Neural progenitor cell (in vitro differentiated cells): ENCODE measurements at regions not wholly inside any gene's neighbourhood (a gene's known extent, or its start where the extent isn't known, plus 50 kb on each side); places are given as distances from the start of the nearest gene placed in this dataset.

Experiments
- DNase-seq: peaks from one replicate; pipeline ENCODE4 v3.0.0-alpha.2; 2016; ENCODE audit warnings: low spot score
- H2AFZ ChIP-seq: fragments of 200-600 bp; sonication (generic); replicated peaks from 2 replicates; pipeline ENCODE4 v1.6.1; 2016; ENCODE audit warnings: antibody characterized with exemption
- H3F3A ChIP-seq: fragments of 200-600 bp; sonication (generic); 2 replicates; pipeline ENCODE4 v1.6.1; 2016; ENCODE audit warnings: antibody characterized with exemption, low read depth
- H3K27ac ChIP-seq: fragments of 200-600 bp; sonication (generic); 2 replicates; pipeline ENCODE4 v1.5.1; 2016; ENCODE audit warnings: mild to moderate bottlenecking
- H3K27me3 ChIP-seq: fragments of 200-600 bp; sonication (generic); 2 replicates; pipeline ENCODE4 v1.6.1; 2016; ENCODE audit warnings: mild to moderate bottlenecking, moderate library complexity
- H3K36me3 ChIP-seq: fragments of 200-600 bp; sonication (generic); 2 replicates; pipeline ENCODE4 v1.5.1; 2016
- H3K4me1 ChIP-seq: fragments of 200-600 bp; sonication (generic); 2 replicates; pipeline ENCODE4 v1.6.1; 2016; ENCODE audit warnings: mixed run types
- H3K4me2 ChIP-seq: fragments of 200-600 bp; sonication (generic); 2 replicates; pipeline ENCODE4 v1.6.1; 2016
- H3K4me3 ChIP-seq: fragments of 200-600 bp; sonication (generic); 2 replicates; pipeline ENCODE4 v1.5.1; 2016
- H3K79me2 ChIP-seq: fragments of 200-600 bp; sonication (generic); 2 replicates; pipeline ENCODE4 v1.6.1; 2016; ENCODE audit warnings: low read depth
- H3K9ac ChIP-seq: fragments of 200-600 bp; sonication (generic); 2 replicates; pipeline ENCODE4 v1.6.1; 2016
- H3K9me3 ChIP-seq: fragments of 200-600 bp; sonication (generic); 2 replicates; pipeline ENCODE4 v1.5.1; 2016; ENCODE audit warnings: low read depth
- H4K20me1 ChIP-seq: fragments of 200-600 bp; sonication (generic); 2 replicates; pipeline ENCODE4 v1.6.1; 2016; ENCODE audit warnings: low read depth
- H3K27ac Mint-ChIP-seq: 3 replicates; pipeline ENCODE4 v1.8.0; 2021; ENCODE audit warnings: mixed read lengths
- H3K27me3 Mint-ChIP-seq: 2 replicates; pipeline ENCODE4 v1.8.0; 2022; ENCODE audit warnings: low read depth, mild to moderate bottlenecking, inconsistent platforms, moderate library complexity, mixed read lengths; ENCODE audit not compliant: insufficient read depth
- H3K36me3 Mint-ChIP-seq: 3 replicates; pipeline ENCODE4 v1.8.0; 2021; ENCODE audit warnings: mixed read lengths
- H3K4me1 Mint-ChIP-seq: 3 replicates; pipeline ENCODE4 v1.8.0; 2021; ENCODE audit warnings: mixed read lengths
- H3K4me3 Mint-ChIP-seq: 3 replicates; pipeline ENCODE4 v1.8.0; 2021; ENCODE audit warnings: mild to moderate bottlenecking, moderate library complexity, mixed read lengths
- H3K9me3 Mint-ChIP-seq: 3 replicates; pipeline ENCODE4 v1.8.0; 2020; ENCODE audit warnings: mixed read lengths
- CTCF ChIP-seq: fragments of 200-600 bp; sonication (generic); IDR thresholded peaks from 2 replicates; pipeline ENCODE4 v1.5.1; 2017; ENCODE audit warnings: antibody characterized with exemption, mild to moderate bottlenecking
- EZH2 ChIP-seq: fragments of 200-600 bp; sonication (generic); IDR thresholded peaks from 2 replicates; pipeline ENCODE4 v1.6.1; 2017; ENCODE audit warnings: antibody characterized with exemption, mild to moderate bottlenecking, moderate library complexity
- EZH2phosphoT487 ChIP-seq: fragments of 200-600 bp; sonication (generic); IDR thresholded peaks from 2 replicates; pipeline ENCODE4 v1.6.1; 2017; ENCODE audit warnings: antibody characterized with exemption

GRCh38 chr9:113781896-113782295 is 94.2 kb upstream of the ZNF618 start:
- Histone ChIP-seq H3K4me2 (no peak overlapping the region), H3K4me1 (no peaks in the 10 kb centered on the region), H4K20me1 (no peaks in the 10 kb centered on the region), H3F3A (no peaks in the 10 kb centered on the region), H2AFZ (no peak overlapping the region), H3K36me3 (no peaks in the 10 kb centered on the region), H3K27ac (no peak overlapping the region), H3K79me2 (no peaks in the 10 kb centered on the region), H3K4me3 (no peak overlapping the region), H3K9me3 (no peaks in the 10 kb centered on the region), H3K9ac (no peak overlapping the region), H3K27me3 (no peaks in the 10 kb centered on the region)
- Mint-ChIP-seq H3K9me3 (peaks cover 2% of the 10 kb centered on the region), H3K36me3 (no peaks in the 10 kb centered on the region), H3K27me3 (peaks cover 13% of the 10 kb centered on the region), H3K27ac (no peak overlapping the region), H3K4me1 (peaks cover 4% of the 10 kb centered on the region), H3K4me3 (no peak overlapping the region)
- TF ChIP-seq CTCF (no peak), EZH2phosphoT487 (no peak), EZH2 (no peak)
- no peak for DNase-seq

GRCh38 chr9:113783475-113783874 is 92.6 kb upstream of the ZNF618 start:
- DNase-seq: no peak
- Mint-ChIP-seq H3K9me3 (no peaks in the 10 kb centered on the region), H3K36me3 (no peaks in the 10 kb centered on the region), H3K27me3 (peaks cover 13% of the 10 kb centered on the region), H3K27ac (no peak overlapping the region), H3K4me1 (peaks cover 9% of the 10 kb centered on the region), H3K4me3 (no peak overlapping the region)
- no peaks in the 10 kb centered on the region for H3F3A ChIP-seq
- H3K27ac ChIP-seq: no peak overlapping the region
- H3K4me3 ChIP-seq: no peak overlapping the region
- H3K36me3 ChIP-seq: no peaks in the 10 kb centered on the region
- H3K9ac ChIP-seq: no peak overlapping the region
- H3K79me2 ChIP-seq: no peaks in the 10 kb centered on the region
- H3K4me1 ChIP-seq: no peaks in the 10 kb centered on the region
- H3K4me2 ChIP-seq: no peak overlapping the region
- no peaks in the 10 kb centered on the region for H3K9me3 ChIP-seq
- TF ChIP-seq EZH2phosphoT487: no peak
- H3K27me3 ChIP-seq: no peaks in the 10 kb centered on the region
- H2AFZ ChIP-seq: no peak overlapping the region
- H4K20me1 ChIP-seq: no peaks in the 10 kb centered on the region

GRCh38 chr9:113785334-113785733 is 90.8 kb upstream of the ZNF618 start:
- no peaks in the 10 kb centered on the region for H3K36me3 ChIP-seq
- Mint-ChIP-seq H3K4me3 (no peak overlapping the region), H3K9me3 (no peaks in the 10 kb centered on the region), H3K27ac (no peak overlapping the region), H3K27me3 (peaks cover 11% of the 10 kb centered on the region), H3K4me1 (peaks cover 12% of the 10 kb centered on the region), H3K36me3 (no peaks in the 10 kb centered on the region)
- no peaks in the 10 kb centered on the region for H3K4me1 ChIP-seq
- TF ChIP-seq CTCF (no peak), EZH2phosphoT487 (no peak), EZH2 (no peak)
- no peak overlapping the region for H3K4me2 ChIP-seq
- no peak overlapping the region for H3K4me3 ChIP-seq
- no peaks in the 10 kb centered on the region for H3K79me2 ChIP-seq
- H3K27me3 ChIP-seq: no peaks in the 10 kb centered on the region
- H3K9me3 ChIP-seq: no peaks in the 10 kb centered on the region
- no peak overlapping the region for H3K9ac ChIP-seq
- H2AFZ ChIP-seq: no peak overlapping the region
- no peak for DNase-seq
- no peak overlapping the region for H3K27ac ChIP-seq
- H3F3A ChIP-seq: no peaks in the 10 kb centered on the region
- no peaks in the 10 kb centered on the region for H4K20me1 ChIP-seq

- Mint-ChIP-seq H3K4me1 (peaks cover 12% of the 10 kb centered on the region), H3K36me3 (no peaks in the 10 kb centered on the region), H3K27ac (no peak overlapping the region), H3K4me3 (no peak overlapping the region), H3K9me3 (no peaks in the 10 kb centered on the region), H3K27me3 (peaks cover 9% of the 10 kb centered on the region)
- no peaks in the 10 kb centered on the region for H3K36me3 ChIP-seq
- no peaks in the 10 kb centered on the region for H4K20me1 ChIP-seq
- H3K9me3 ChIP-seq: no peaks in the 10 kb centered on the region
- TF ChIP-seq EZH2 (no peak), CTCF (no peak), EZH2phosphoT487 (no peak)
- no peak overlapping the region for H2AFZ ChIP-seq
- no peaks in the 10 kb centered on the region for H3K79me2 ChIP-seq
- H3K4me3 ChIP-seq: no peak overlapping the region
- no peaks in the 10 kb centered on the region for H3K27me3 ChIP-seq
- DNase-seq: no peak
- H3K4me1 ChIP-seq: no peaks in the 10 kb centered on the region
- H3K4me2 ChIP-seq: no peak overlapping the region
- no peak overlapping the region for H3K27ac ChIP-seq
- no peak overlapping the region for H3K9ac ChIP-seq
- no peaks in the 10 kb centered on the region for H3F3A ChIP-seq
Measured at GRCh38 chr9:113786071-113786470, 90.0 kb upstream of the ZNF618 start.
